ENCODE measurements at regions not wholly inside any gene's neighbourhood (a gene's known extent, or its start where the extent isn't known, plus 50 kb on each side); places are given as distances from the start of the nearest gene placed in this dataset.
A peak's percentile ranks its signal among the peaks of the same experiment; 100 is the strongest.

- Mint-ChIP-seq H3K27ac (no peak overlapping the region), H3K9me3 (no peaks in the 10 kb centered on the region), H3K4me3 (no peak overlapping the region), H3K4me1 (ENCODE audit: low read depth) (no peaks in the 10 kb centered on the region), H3K27me3 (no peaks in the 10 kb centered on the region), H3K36me3 (ENCODE audit: low read depth) (no peaks in the 10 kb centered on the region)
Observed at GRCh38 chr4:175930471-175930870, 118.4 kb upstream of the GPM6A start.

DNA sequence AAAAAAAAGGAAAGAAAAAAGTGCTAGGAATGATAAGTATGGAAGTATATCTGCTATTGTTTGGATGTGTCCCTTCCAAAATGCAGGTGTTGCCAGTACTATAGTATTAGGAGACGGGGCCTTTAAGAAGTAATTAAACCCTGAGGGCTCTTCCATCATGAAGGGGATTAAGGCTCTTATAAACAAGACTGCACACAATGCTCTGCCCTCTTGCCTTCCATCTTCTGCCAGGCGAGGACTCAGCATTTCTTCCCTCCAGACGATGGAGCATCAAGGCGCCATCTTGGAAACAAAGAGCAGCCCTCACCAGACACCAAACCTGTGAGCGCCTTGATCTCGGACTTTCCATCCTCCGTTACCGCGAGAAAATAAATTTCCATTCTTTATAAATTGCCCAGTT, 120.1 kb upstream of the GPM6A start:
- Mint-ChIP-seq H3K36me3 (ENCODE audit: low read depth) (no peaks in the 10 kb centered on the region), H3K27ac (no peak overlapping the region), H3K27me3 (no peaks in the 10 kb centered on the region), H3K4me3 (no peak overlapping the region), H3K9me3 (no peaks in the 10 kb centered on the region), H3K4me1 (ENCODE audit: low read depth) (no peaks in the 10 kb centered on the region)

DNA sequence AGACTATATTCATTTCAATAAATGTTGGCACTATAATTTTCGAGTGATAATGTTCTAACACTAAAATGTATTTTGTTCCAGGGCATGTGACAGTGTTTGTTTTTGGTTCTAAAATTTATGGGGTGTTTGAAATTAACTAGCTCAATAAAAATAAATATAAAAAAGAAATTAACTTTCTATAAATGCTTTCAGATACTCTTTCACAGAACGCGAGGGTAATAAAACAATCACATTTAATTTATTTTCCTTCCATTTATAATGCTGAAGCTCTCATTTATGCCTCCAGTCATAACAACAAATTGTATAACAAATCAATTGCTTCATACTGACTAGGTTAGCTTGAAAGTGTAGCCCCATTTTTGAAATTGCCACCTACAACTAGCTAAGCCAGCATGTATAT, 122.4 kb upstream of the GPM6A start:
- Mint-ChIP-seq H3K9me3 (no peaks in the 10 kb centered on the region), H3K4me3 (no peak overlapping the region), H3K27me3 (no peaks in the 10 kb centered on the region), H3K36me3 (ENCODE audit: low read depth) (no peaks in the 10 kb centered on the region), H3K4me1 (ENCODE audit: low read depth) (no peaks in the 10 kb centered on the region), H3K27ac (no peak overlapping the region)

DNA sequence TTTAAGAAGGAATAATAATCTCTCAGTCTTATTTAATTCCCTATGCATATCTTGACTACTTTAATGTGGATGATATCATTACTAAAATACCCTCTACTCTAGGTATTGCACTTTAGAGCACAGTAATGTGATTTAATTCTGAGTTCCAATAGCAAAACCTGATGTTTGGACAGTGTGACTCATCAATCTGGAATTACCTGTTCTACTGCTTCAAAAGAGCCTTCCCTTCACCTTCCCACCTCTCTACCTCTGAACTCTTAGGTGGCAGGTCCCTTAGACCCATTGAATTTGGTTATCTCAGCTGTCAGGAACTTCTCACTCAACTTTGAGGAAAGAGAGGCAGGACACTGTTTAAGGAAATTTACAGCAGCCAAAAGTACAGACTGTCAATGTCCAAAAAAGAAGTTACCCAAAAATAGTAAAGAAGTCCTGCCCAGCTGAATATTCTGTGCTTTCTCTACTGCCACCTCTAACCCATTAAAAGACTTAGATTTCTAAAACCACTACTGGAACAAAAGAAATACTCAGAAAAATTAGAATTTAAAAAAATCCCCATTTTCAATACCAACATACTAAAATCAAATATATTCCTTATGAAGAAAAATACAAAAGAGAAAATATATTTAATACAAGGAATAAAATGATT, 123.1 kb upstream of the GPM6A start:
- no peaks in the 10 kb centered on the region for H3K9me3 Mint-ChIP-seq
- no peaks in the 10 kb centered on the region for H3K4me1 Mint-ChIP-seq (ENCODE audit: low read depth)
- H3K36me3 Mint-ChIP-seq (ENCODE audit: low read depth), result no peaks in the 10 kb centered on the region
- H3K27ac Mint-ChIP-seq, result no peak overlapping the region
- no peak overlapping the region for H3K4me3 Mint-ChIP-seq
- no peaks in the 10 kb centered on the region for H3K27me3 Mint-ChIP-seq

GRCh38 chr4:175944126-175944910, 121.3 kb upstream of the WDR17 start:
- H3K36me3 Mint-ChIP-seq (ENCODE audit: low read depth), result no peaks in the 10 kb centered on the region
- H3K4me1 Mint-ChIP-seq (ENCODE audit: low read depth), result peaks cover 4% of the 10 kb centered on the region
- H3K27me3 Mint-ChIP-seq, result peaks cover 4% of the 10 kb centered on the region
- H3K9me3 Mint-ChIP-seq, result no peaks in the 10 kb centered on the region
- no peak overlapping the region for H3K4me3 Mint-ChIP-seq
- no peak overlapping the region for H3K27ac Mint-ChIP-seq

DNA sequence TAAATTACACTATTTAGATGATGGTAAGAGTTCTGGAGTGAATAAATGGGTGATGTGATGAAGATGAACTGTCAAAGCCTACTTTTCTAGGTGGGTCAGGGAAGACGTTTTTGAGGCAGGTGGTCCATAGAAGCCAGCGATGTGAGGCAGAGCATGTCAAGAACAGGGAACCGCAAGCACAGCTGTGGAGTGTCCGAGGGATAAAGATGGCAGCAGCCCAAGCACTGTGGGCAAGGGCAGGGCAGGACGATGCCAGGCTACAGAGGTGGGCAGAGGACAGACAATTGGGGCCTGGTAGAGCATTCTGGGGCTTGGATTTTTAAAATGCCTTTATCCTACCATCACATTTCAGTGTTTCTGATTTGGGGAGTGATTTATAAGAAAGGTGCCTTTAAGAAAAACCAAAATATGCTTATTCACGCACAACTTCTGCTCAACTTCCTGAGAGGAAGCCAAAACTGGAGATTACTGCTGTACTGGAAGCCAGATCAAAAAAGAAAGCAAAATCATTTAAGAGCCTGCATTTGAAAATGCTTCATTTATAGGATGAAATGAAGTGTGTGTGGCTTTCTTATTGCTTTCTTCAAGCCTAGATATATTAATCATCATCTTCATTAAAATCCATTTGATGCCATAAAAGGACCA, 119.0 kb upstream of the WDR17 start:
- peak overlapping the region; percentile 1 for H3K4me3 Mint-ChIP-seq
- H3K27me3 Mint-ChIP-seq, result peaks cover 8% of the 10 kb centered on the region
- no peaks in the 10 kb centered on the region for H3K9me3 Mint-ChIP-seq
- H3K4me1 Mint-ChIP-seq (ENCODE audit: low read depth), result peaks cover 4% of the 10 kb centered on the region
- H3K27ac Mint-ChIP-seq, result no peak overlapping the region
- H3K36me3 Mint-ChIP-seq (ENCODE audit: low read depth), result no peaks in the 10 kb centered on the region

DNA sequence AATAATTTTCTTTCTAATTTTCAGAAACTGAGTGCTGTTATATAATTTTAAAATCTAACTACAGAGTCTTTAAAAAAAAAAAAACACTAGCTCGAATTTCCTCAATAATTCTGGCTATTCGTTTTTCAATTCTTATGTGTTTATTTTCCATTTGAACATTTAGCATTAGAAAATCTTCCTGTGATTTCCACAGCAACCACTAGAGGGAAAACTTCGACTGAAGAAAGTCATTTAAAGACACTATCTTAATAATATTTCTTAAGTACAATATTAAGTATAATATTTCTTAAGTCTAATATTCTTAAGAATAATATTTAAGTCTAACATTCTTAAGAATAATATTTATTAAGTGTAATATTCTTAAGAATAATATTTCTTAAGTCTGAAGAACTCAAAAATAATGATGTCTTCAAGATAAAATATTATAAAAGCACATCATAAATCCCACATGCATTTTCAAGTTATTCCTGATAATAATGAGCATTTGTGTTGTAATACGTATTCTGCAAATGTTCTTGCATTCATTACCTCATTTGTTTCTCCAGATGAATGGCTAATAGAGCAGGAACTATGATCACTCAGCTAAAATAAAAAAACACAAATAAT, 118.4 kb upstream of the WDR17 start:
- Mint-ChIP-seq H3K9me3 (no peaks in the 10 kb centered on the region), H3K27ac (no peak overlapping the region), H3K4me1 (ENCODE audit: low read depth) (peaks cover 4% of the 10 kb centered on the region), H3K27me3 (peaks cover 8% of the 10 kb centered on the region), H3K36me3 (ENCODE audit: low read depth) (no peaks in the 10 kb centered on the region), H3K4me3 (no peak overlapping the region)

DNA sequence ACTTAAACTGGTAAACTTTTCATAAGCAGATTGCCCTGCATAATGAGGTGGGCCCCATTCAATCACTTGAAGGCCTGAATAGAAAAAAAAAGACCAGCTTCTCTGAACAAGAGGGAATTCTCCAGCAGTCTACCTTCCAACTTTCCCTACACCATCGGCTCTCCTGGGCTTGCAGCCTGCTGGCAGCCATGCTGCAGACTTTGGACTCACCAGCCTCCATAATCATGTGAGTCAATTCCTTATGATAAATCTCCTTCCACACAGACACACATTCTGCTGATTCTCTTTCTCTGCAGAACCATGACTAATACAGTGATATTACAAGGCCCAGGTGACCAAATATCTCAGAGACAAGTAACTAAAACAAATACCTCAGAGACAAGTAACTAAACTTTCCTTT, 113.8 kb upstream of the WDR17 start:
- H3K4me1 Mint-ChIP-seq (ENCODE audit: low read depth), result no peaks in the 10 kb centered on the region
- no peaks in the 10 kb centered on the region for H3K36me3 Mint-ChIP-seq (ENCODE audit: low read depth)
- no peaks in the 10 kb centered on the region for H3K9me3 Mint-ChIP-seq
- H3K27ac Mint-ChIP-seq, result no peak overlapping the region
- H3K4me3 Mint-ChIP-seq, result no peak overlapping the region
- peaks cover 15% of the 10 kb centered on the region for H3K27me3 Mint-ChIP-seq

GRCh38 chr4:175953116-175953515, 112.5 kb upstream of the WDR17 start:
- Mint-ChIP-seq H3K27ac (no peak overlapping the region), H3K36me3 (ENCODE audit: low read depth) (no peaks in the 10 kb centered on the region), H3K27me3 (peaks cover 15% of the 10 kb centered on the region), H3K4me1 (ENCODE audit: low read depth) (no peaks in the 10 kb centered on the region), H3K9me3 (no peaks in the 10 kb centered on the region), H3K4me3 (no peak overlapping the region)

DNA sequence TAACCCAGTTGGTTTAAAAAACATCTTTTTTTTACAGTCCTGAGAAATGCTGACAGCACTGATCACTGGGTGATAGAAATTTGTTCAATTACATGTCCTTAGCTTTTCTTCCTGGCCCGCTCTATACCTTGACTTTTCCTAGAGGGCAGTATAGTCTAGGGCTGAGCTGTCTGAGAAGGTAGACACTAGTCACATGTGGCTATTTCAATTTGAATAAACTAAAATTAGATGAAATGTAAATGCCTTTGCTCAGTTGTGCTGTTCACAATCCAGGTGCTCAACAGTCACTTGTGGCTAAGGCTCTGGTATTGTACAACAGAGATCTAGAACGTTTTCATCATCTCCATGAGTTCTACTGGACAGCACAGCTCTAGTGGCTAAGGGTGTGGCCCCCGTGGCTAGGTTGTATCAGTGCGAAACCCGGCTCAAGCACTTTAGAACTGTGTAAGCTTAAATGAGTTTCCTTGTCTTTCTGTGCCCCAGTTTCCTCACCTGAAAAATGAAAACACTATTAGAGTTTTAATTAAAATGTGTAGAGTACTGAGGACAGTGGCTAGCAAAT, 111.6 kb upstream of the WDR17 start:
- no peaks in the 10 kb centered on the region for H3K4me1 Mint-ChIP-seq (ENCODE audit: low read depth)
- no peak overlapping the region for H3K4me3 Mint-ChIP-seq
- H3K36me3 Mint-ChIP-seq (ENCODE audit: low read depth), result no peaks in the 10 kb centered on the region
- H3K27me3 Mint-ChIP-seq, result peaks cover 15% of the 10 kb centered on the region
- H3K9me3 Mint-ChIP-seq, result no peaks in the 10 kb centered on the region
- no peak overlapping the region for H3K27ac Mint-ChIP-seq

- H3K9me3 Mint-ChIP-seq, result no peaks in the 10 kb centered on the region
- H3K4me3 Mint-ChIP-seq, result no peak overlapping the region
- no peaks in the 10 kb centered on the region for H3K4me1 Mint-ChIP-seq (ENCODE audit: low read depth)
- H3K27ac Mint-ChIP-seq, result no peak overlapping the region
- no peaks in the 10 kb centered on the region for H3K36me3 Mint-ChIP-seq (ENCODE audit: low read depth)
- peaks cover 15% of the 10 kb centered on the region for H3K27me3 Mint-ChIP-seq
Observed at GRCh38 chr4:175954685-175955084, 111.0 kb upstream of the WDR17 start.

DNA sequence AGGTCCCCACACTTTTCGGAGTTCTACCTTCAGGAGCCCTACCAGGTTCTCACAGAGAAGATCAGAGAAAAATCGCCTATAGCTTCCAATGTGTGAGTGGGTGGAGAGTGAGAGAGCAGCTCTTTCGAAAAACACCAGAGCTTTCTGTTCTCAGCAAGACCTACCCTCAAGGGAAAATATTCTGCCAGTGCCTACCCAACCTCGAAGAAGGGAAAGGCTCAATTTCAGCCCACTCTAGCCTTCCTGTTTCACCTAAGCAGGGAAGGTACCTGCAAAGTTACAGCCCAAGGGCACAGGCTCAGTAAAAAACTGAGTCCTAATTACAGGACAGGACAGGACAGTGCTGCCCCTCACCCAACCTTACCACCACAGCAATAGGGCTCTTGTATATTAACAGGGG, 104.0 kb upstream of the WDR17 start:
- H3K36me3 Mint-ChIP-seq (ENCODE audit: low read depth), result no peaks in the 10 kb centered on the region
- H3K9me3 Mint-ChIP-seq, result no peaks in the 10 kb centered on the region
- no peaks in the 10 kb centered on the region for H3K4me1 Mint-ChIP-seq (ENCODE audit: low read depth)
- H3K4me3 Mint-ChIP-seq, result no peak overlapping the region
- H3K27me3 Mint-ChIP-seq, result peaks cover 13% of the 10 kb centered on the region
- H3K27ac Mint-ChIP-seq, result no peak overlapping the region

GRCh38 chr4:175970072-175970471, 95.6 kb upstream of the WDR17 start:
- no peaks in the 10 kb centered on the region for H3K36me3 Mint-ChIP-seq (ENCODE audit: low read depth)
- H3K4me1 Mint-ChIP-seq (ENCODE audit: low read depth), result no peaks in the 10 kb centered on the region
- peaks cover 4% of the 10 kb centered on the region for H3K9me3 Mint-ChIP-seq
- H3K27me3 Mint-ChIP-seq, result peaks cover 9% of the 10 kb centered on the region
- H3K4me3 Mint-ChIP-seq, result no peak overlapping the region
- no peak overlapping the region for H3K27ac Mint-ChIP-seq

DNA sequence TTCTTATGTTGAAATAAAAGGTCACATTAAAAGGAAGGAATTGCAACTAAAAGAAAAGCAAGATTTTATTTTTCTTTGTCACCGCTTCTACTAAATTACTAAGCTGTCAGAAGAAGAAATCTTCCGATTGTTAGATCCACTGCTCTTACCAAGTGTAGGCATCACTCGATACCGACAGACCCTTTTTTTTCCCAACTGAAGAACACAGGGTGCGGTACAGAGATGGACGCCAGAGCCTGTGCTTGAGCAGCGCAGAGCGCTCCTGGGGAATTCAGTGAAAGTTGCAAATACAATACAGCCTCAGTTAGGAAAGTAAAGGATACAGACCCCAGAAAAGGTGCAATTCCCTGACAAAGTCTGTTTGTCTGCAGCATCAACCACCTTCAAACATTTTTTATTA, 94.9 kb upstream of the WDR17 start:
- Mint-ChIP-seq H3K4me3 (no peak overlapping the region), H3K36me3 (ENCODE audit: low read depth) (no peaks in the 10 kb centered on the region), H3K9me3 (peaks cover 4% of the 10 kb centered on the region), H3K27ac (no peak overlapping the region), H3K27me3 (peaks cover 9% of the 10 kb centered on the region), H3K4me1 (ENCODE audit: low read depth) (no peaks in the 10 kb centered on the region)
